Testis (tissue), 2 donors: ENCODE measurements at regions not wholly inside any gene's neighbourhood (a gene's known extent, or its start where the extent isn't known, plus 50 kb on each side); places are given as distances from the start of the nearest gene placed in this dataset.

Experiments used
- DNase-seq: peaks from one replicate; pipeline ENCODE4 v3.0.0-alpha.2; 2019
- H3K27ac ChIP-seq, 2 donors: fragments of 200-600 bp; sonication (generic); one replicate each; pipeline ENCODE4 v1.5.1; 2019
- H3K27me3 ChIP-seq: fragments of 200-600 bp; sonication (generic); one replicate; pipeline ENCODE4 v1.5.1; 2019
- H3K36me3 ChIP-seq: fragments of 200-600 bp; sonication (generic); one replicate; pipeline ENCODE4 v1.5.1; 2017; ENCODE audit warnings: low read depth; ENCODE audit errors: missing control alignments
- H3K4me1 ChIP-seq: fragments of 200-600 bp; sonication (generic); one replicate; pipeline ENCODE4 v1.5.1; 2019
- H3K4me3 ChIP-seq, 2 donors: fragments of 200-600 bp; sonication (generic); one replicate each; pipeline ENCODE4 v1.5.1; 2017 to 2019
- H3K9me3 ChIP-seq: fragments of 200-600 bp; sonication (generic); one replicate; pipeline ENCODE4 v1.5.1; 2017
- POLR2A ChIP-seq: fragments of 450-650 bp; IDR thresholded peaks from one replicate; pipeline ENCODE4 v1.6.1; 2017; ENCODE audit warnings: antibody characterized with exemption, mild to moderate bottlenecking, moderate library complexity
- WGBS, 2 donors: methylation state at CpG; one replicate each; pipeline ENCODE4 v1.1.5; 2018; 5-methylcytosine and 5-hydroxymethylcytosine counted together
- intact Hi-C: fragments of 100-400 bp; cut with DNase I; formaldehyde crosslinking; loops from one replicate; pipeline ENCODE4 v1.15.1; 2023; ENCODE audit warnings: low total_unique reads
- TF ChIP-seq, protein P1 (sequence below), 3 experiments: fragments of 450-650 bp in 2 of 3; fragments of 200-600 bp in 1 of 3; sonication (generic) in 1 of 3; IDR thresholded peaks; one replicate each; pipeline ENCODE4 v1.5.1; 2016 to 2019; ENCODE audit warnings: antibody characterized with exemption in 3 of 3, mild to moderate bottlenecking in 2 of 3, moderate library complexity in 1 of 3

DNA sequence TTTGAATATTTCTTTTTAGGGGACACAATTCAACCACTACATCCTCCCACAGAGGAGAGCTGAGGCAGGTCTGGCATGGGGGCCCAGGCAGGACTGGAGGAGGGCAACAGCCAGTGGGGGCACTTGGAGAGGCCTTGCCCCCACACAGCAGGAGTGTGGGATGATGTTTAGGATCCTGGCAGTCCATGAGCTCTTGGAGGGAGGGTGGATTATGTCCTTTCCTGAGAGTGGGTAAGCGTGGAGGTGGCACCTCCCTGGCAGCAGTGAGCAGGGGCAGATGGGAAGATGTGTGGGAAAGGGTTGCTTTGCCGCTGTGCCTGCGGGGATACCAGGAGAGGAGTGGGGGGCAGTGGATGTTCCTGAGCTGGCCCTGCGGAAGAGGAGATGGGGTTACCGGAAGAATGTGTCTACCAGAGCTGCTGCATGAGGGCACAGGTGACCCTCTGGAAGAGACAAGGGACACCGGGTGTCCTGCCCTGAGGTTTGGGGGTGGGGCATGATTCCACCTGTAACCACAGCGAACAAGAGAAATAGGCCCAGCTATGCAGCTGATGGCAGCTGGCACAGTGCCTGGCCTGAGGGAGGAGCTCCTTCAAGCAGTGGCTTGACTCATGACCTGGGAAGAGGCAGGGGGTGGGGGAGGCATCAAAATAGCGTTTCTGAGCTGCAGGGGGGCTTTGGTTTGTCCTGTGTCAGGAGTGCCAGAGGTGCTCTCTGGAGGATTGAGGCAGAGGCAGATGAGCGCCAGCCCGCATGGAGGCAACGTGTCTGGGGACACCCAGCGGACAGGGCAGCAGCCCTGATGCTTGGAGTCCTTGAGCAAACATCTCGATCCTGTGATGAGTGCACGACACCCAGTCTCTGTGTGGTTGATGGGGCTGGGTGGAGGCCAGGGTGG, 123.9 kb upstream of the TMPRSS2 start:
- H3K4me1 ChIP-seq = no peaks in the 10 kb centered on the region
- TF ChIP-seq, protein P1, sequence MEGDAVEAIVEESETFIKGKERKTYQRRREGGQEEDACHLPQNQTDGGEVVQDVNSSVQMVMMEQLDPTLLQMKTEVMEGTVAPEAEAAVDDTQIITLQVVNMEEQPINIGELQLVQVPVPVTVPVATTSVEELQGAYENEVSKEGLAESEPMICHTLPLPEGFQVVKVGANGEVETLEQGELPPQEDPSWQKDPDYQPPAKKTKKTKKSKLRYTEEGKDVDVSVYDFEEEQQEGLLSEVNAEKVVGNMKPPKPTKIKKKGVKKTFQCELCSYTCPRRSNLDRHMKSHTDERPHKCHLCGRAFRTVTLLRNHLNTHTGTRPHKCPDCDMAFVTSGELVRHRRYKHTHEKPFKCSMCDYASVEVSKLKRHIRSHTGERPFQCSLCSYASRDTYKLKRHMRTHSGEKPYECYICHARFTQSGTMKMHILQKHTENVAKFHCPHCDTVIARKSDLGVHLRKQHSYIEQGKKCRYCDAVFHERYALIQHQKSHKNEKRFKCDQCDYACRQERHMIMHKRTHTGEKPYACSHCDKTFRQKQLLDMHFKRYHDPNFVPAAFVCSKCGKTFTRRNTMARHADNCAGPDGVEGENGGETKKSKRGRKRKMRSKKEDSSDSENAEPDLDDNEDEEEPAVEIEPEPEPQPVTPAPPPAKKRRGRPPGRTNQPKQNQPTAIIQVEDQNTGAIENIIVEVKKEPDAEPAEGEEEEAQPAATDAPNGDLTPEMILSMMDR (IDR thresholded peaks at IDR 0.05) = no peak
- no peak for TF ChIP-seq POLR2A
- H3K27me3 ChIP-seq = no peaks in the 10 kb centered on the region
- H3K4me3 ChIP-seq = no peak overlapping the region
- no peaks in the 10 kb centered on the region for H3K36me3 ChIP-seq
- WGBS, 2 donors = 79 to 81% methylated on average over 10 to 14 of the region's 14 CpGs
- no peaks in the 10 kb centered on the region for H3K9me3 ChIP-seq
- intact Hi-C loops = no loop called here
- no peak overlapping the region for H3K27ac ChIP-seq
- no peak for DNase-seq

DNA sequence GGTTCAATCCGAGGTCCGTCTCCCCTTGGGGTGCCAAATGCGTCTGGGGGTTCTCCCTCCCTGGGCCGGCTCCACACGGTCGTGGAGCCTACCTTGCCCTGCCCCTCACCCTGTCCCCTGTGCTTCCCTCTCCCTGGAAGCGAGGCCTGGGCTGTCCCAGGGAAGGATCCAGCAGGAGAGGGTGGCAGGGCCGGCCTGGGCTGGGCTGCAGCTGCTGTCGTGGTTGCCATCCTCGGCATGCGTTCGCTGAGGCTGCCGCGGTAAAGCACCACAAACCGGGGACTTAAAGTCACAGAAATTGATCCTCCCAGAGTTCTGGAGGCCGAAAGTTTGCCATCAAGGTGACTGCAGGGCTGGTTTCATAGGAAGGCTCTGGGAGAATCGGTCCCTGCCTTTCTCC, 123.0 kb upstream of the TMPRSS2 start:
- no peak for DNase-seq
- Histone ChIP-seq H3K9me3 (no peaks in the 10 kb centered on the region), H3K4me3 (no peak overlapping the region), H3K27ac (no peak overlapping the region), H3K4me1 (no peaks in the 10 kb centered on the region), H3K27me3 (no peaks in the 10 kb centered on the region), H3K36me3 (no peaks in the 10 kb centered on the region)
- WGBS, 2 donors = 87 to 94% methylated on average over 13 to 17 of the region's 17 CpGs
- no peak for TF ChIP-seq POLR2A
- TF ChIP-seq, protein P1 (IDR thresholded peaks at IDR 0.05) = no peak
- intact Hi-C loops = no loop called here

DNA sequence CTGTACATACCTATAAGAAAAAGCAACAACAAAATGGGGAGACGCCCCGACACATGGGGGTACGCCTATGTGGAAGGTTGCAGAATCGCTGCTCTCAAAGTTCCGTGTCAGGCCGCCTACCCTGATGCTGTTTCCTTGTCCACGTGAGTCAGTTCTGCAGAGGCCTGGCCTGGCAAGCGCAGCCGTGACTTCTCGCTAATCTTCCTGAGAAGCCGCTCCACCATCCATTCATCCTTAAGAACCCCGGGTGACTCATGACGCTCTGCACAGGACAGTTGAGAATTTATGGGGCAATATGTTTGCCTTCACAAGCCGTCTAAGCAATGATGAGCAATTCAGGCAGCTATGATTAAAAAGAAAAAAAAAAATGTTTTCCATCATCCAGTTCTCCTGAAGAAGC, 122.3 kb upstream of the TMPRSS2 start:
- H3K4me3 ChIP-seq = no peak overlapping the region
- H3K27ac ChIP-seq = no peak overlapping the region
- WGBS, 2 donors = 91 to 94% methylated on average over 14 of the region's 14 CpGs
- TF ChIP-seq, protein P1 (IDR thresholded peaks at IDR 0.05) = no peak
- no peak for TF ChIP-seq POLR2A
- H3K9me3 ChIP-seq = no peaks in the 10 kb centered on the region
- H3K27me3 ChIP-seq = no peaks in the 10 kb centered on the region
- DNase-seq = no peak
- H3K4me1 ChIP-seq = no peaks in the 10 kb centered on the region
- intact Hi-C loops = no loop called here
- no peaks in the 10 kb centered on the region for H3K36me3 ChIP-seq

DNA sequence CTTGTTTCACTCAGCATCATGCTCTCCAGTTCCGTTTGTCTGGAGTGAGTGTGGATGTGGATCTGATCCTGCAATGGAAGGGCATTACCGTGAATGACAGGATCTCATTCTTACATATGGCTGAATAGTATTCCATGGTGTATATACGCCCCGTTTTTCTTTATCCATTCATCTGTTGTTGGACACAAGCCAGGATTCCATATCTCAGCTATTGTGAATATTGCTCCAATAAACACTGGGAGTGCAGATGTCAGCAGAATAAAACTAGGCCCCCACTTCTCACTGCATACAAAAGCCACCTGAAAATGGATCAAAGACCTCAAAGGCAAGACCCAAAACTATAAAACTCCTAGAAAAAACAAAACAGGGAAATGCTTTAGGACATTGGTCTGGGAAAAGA, 120.3 kb upstream of the TMPRSS2 start:
- Histone ChIP-seq H3K27me3 (no peaks in the 10 kb centered on the region), H3K9me3 (no peaks in the 10 kb centered on the region), H3K4me1 (no peaks in the 10 kb centered on the region), H3K36me3 (no peaks in the 10 kb centered on the region), H3K27ac (no peak overlapping the region), H3K4me3 (no peak overlapping the region)
- no peak for TF ChIP-seq POLR2A
- TF ChIP-seq, protein P1 (IDR thresholded peaks at IDR 0.05) = no peak
- WGBS, 2 donors = 80 to 82% methylated on average over 4 of the region's 4 CpGs
- intact Hi-C loops = no loop called here
- no peak for DNase-seq

DNA sequence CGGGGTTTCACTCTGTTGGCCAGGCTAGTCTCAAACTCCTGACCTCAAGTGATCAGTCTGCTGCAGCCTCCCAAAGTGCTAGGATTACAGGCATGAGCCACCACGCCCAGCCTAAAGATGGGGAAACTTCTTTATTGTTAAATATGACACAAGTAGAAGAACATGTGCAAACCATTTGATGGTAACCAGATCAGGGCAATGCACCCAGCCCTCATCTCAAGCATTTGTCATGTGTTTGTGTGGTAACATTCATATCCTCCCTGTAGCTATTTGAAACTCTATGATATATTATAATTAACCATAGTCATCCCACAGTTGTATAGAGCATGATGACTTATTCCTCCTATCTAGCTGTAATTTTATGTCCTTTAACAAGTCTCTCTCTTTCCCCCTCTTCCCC, 119.5 kb upstream of the TMPRSS2 start:
- no peaks in the 10 kb centered on the region for H3K9me3 ChIP-seq
- DNase-seq = no peak
- TF ChIP-seq POLR2A = no peak
- TF ChIP-seq, protein P1 (IDR thresholded peaks at IDR 0.05) = no peak
- no peak overlapping the region for H3K4me3 ChIP-seq
- H3K4me1 ChIP-seq = no peaks in the 10 kb centered on the region
- WGBS, 2 donors = 94 to 96% methylated on average over 2 of the region's 2 CpGs
- intact Hi-C loops = no loop called here
- no peaks in the 10 kb centered on the region for H3K27me3 ChIP-seq
- no peaks in the 10 kb centered on the region for H3K36me3 ChIP-seq
- no peak overlapping the region for H3K27ac ChIP-seq
